DMS 273 treated with DMSO at 0.1 percent for 48 hours (cell line): ENCODE measurements at regions not wholly inside any gene's neighbourhood (a gene's known extent, or its start where the extent isn't known, plus 50 kb on each side); places are given as distances from the start of the nearest gene placed in this dataset.

Experiments
- DNase-seq: peaks from one replicate; lab custom pipeline; 2025; lab: John Stamatoyannopoulos, UW

DNA sequence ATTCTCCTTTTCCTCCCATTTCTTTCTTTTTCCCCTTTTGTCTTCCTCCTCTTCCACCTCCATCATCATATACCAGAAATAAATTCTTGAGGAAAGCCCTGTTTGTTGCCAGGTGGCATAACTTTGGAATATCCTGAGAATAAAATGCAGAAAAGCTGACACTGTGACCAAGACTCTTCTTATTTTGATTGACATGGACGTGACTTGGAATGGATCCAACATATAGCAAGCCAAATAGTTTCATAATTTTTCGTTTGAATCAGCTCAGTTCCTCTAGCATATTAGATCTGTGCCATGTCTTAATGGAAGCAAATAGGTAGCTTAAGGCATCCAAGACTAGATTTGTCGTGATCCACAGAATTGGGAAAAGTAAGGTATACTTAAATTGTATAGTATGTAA is 354.7 kb upstream of the FIGN start:
- no peak for DNase-seq

DNA sequence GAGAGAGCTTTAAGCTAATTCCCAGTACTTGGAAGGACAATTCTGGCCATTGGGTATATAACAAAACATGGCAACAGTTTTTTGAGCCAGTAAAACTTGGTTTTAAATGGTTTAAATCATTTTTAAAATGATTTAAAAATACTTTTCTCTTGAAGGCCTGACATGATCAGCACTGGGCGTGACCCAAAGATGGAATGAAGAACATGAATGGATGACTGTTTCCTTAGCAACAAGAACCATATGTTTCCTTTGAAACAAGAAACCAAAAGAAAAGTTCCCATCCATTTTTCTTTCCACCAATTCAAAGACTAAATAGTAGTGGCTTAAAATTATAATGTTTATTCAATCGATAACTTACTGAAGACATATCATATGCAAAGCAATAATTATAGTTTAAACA is 348.3 kb upstream of the FIGN start:
- DNase-seq, result no peak

- no peak for DNase-seq
These were observed 344.7 kb upstream of the FIGN start for GRCh38 chr2:164080486-164080885.

DNA sequence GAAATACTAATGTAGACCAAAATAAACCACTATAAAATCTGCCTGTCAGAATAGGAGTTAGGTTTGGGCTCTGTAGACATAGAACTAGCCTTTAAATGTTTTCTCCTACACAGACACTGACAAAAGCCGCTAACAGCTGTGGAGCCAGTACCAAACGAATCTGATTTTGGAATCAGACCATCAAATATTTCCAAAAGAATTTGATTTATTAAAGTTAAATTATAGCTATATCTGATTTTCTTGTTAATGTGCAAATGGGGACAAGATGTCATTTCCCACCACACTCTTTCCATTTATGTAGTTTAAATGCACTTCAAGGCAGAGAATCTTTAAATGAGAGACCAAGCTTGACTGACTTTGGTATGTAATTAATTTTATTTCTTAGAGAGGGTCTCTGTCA is 343.4 kb upstream of the FIGN start:
- no peak for DNase-seq

DNA sequence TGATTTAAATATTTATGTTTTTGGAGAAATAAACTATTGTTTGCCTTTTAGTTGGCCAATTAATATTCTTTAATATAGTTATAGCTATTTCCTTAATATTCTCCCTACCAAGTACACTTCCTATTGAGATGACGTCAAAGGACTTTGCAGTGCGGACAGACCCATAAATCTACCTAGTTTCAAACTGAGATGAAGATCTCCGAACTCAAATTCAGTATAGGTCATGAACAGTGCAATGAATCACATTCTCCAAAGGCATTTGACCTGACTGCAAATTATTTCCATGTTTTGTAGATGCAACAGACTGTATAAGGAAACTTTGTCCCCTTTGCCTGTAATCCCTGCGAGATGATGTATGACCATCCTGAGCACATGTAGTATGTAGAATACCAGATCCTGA is 342.6 kb upstream of the FIGN start:
- DNase-seq, result no peak

DNA sequence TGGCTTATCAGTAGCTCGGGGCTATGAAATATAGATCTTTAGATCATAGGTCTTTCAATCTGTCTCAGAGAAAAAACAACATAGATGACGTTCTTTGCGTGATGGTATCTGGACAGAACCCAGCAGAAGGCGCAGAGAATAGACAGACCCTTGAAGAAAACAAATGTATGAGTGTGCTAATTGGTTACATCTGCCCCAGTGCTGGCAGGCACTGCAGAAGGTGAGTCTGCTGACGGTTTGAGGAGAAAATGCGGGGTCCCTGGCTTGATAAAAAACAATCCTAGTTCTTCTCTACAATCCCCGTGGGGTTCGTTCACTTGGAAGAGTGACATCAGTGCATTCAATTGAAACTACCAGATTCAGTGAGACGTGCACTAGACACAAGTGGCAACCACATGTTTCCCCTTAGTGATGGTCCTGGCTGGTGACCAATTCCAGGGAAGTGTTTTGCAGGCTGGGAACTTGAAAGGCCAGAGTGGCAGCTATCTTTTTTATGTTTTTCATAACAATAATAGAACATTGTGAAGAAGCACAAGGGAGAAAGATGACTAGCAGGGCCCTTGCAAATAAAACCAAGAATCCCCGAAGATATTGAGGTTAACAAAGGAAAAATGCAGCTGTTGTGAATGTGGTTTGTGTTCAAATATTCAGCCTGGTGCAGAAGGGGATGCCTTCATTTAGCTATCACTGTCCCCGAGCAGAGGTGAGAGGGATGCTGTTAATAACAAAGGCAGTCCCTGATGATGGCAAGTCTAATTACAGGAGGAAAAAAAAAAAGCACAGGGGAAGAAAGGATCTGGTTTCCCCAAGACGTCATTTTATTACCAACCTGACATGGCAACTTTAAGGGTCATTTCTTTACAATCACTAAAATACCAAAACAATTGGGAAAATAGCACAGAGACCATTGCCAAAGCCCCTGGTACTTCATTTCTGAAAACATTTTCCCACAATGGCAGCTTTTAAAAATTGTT is 337.6 kb upstream of the FIGN start:
- no peak for DNase-seq

- DNase-seq, result no peak
These were observed 333.7 kb upstream of the FIGN start for GRCh38 chr2:164069540-164069939.

DNA sequence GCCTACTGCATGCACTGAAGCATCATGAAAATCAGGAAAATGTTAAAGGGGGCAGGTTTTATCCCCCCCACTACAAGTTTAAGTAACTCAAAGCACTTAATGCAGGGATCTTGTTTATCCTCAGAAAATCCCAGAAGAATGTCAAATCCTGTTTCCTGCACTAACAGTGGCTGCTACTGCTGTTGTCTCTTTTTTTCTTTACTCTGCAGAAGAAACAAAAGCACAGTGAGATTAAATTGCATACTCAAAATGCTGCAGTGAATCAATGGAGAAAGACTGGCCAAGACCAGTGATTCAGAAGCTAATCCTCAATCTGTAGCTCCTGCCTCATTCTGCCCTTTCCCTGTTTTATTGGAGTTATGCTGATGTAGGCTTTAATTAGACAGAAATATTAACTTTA is 332.3 kb upstream of the FIGN start:
- no peak for DNase-seq

DNA sequence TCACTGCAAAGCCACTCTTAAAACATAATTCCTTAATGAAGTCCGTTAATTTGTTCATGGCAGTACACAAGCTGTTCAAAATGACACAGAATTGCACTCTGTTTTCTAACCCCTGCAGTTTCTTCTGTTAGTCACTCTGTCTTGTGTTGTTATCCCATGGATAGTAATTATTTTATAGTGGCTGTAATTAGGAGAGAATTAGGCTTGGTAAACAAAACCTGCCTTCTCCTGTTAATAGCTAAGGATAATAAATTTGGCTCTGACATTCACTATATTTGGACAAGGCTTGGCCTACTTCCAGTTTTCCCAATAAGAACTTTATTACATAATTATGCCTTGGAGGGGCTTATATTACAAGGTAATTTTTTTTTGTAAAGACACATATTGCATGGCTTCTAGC is 330.3 kb upstream of the FIGN start:
- peak; percentile 73 for DNase-seq

DNA sequence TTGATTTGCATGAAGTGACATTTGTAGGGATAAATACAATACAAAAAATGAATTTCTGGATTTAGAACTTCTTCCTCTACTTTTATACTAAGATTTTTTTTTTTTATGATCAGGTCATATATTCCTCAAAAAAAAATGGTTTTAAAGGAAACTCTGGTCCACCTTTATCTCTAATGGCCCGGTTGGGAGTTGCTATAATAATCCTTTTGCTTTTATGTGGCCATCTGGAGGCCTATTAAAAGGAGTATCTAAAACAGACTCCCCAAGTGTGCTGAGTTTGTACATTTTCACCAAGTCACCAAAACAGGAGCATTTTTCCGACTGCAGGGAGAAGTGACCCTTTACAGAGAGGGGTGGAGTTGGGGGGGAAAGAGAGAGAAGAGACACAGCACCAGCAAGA is 329.2 kb upstream of the FIGN start:
- DNase-seq, result no peak

- DNase-seq, result no peak
These were observed 325.4 kb upstream of the FIGN start for GRCh38 chr2:164061129-164061746.

GRCh38 chr2:164060031-164060430 is 324.2 kb upstream of the FIGN start:
- no peak for DNase-seq

DNA sequence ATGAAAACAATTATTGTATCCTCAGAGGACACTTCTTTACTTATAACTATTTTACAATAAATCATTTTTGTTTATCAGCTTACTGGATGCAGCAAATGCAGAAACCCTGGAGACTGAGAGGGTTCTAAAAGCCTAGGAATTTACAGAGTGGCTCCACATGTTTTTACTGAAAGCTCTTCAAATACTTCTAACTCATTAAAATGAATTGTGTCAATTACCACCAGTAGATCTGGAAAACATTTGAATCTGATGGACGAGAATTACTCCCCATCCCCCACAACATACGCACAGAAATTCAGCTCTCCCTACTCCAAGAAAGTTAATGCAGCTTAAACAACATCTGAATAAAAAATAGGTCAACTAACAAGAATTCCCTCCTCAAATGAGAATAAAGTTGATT is 319.8 kb upstream of the FIGN start:
- no peak for DNase-seq

- no peak for DNase-seq
These were observed 318.8 kb upstream of the FIGN start for GRCh38 chr2:164054651-164055050.

DNA sequence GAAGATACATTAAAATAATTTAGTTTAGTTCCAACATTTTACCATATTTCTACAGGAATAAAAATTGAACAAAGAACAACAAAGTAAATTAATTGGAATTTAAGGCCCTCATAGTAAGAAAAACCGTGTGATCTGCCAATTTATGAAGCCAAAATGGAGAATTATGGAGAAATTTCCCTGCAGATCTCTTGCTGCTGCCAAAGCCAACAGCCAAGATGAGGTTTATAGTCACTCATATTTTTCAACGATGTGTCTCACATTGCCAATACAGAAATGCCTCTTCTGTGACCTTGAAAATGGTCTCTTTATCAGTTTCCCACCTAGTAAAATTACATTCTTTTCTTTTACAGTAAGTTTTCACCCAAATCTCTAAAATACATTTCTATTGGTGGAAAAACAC is 317.2 kb upstream of the FIGN start:
- DNase-seq, result no peak

- DNase-seq, result no peak
These were observed 316.2 kb upstream of the FIGN start for GRCh38 chr2:164052006-164052405.

DNA sequence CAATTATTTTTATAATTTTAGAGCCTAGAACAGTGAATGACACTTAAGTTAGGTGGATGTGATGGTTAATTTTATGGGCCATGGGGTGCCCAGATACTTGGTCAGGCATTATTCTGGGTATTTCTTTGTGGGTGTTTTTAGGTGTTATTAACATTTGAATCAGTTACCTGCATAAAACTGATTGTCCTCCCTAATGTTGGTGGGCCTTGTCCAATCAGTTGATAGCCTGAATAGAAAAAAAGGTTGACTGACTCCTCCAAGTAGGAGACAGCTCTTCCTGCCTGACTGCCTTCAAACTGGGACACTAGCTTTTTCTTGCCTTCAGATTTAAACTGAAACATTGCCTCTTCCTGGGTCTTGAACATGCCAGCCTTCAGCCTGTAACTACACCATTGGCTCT is 312.9 kb upstream of the FIGN start:
- no peak for DNase-seq

- no peak for DNase-seq
These were observed 310.2 kb upstream of the FIGN start for GRCh38 chr2:164046040-164046439.

GRCh38 chr2:164044622-164045021 is 308.8 kb upstream of the FIGN start:
- no peak for DNase-seq

DNA sequence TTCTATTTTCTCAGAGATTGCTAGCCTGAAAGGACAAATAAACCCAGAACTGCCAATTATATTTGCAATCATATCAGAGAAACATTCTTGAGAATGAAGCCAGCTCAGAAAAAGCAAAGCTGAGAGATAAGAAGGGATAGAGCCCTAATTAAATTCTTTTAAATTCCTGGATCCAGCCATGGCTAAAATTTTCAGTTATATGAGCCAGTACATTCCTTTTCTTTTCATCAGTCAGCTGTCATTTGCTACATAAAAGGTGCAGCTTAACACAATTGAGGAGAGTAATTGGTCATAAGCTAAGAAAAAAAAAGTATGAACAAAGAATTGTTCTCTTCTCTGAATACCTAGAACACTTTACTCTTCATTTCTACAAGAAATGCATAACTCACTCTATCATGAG is 303.5 kb upstream of the FIGN start:
- no peak for DNase-seq

DNA sequence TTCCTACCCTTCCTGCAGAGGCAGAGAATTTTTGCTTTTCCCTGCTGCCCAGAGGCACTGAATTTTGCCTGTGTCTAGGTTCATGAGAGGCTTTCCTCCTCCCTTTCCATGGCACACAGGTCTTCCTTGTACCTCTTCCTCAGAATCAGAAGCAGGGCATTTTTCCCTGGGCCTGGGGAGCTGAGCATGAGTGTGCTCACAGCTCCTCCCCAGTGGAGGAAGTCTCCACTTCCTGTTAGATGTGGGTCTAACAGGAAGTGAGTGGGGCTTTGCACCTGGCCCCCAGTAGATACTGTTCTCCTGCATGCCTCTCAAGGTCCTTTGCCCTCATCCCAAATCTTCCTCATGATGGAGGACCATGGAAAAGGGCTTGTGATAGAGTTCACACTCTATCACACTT is 297.2 kb upstream of the FIGN start:
- DNase-seq, result no peak

- no peak for DNase-seq
These were observed 294.8 kb upstream of the FIGN start for GRCh38 chr2:164030623-164031022.

- DNase-seq, result no peak
These were observed 293.2 kb upstream of the FIGN start for GRCh38 chr2:164028814-164029534.
